HT1080 (cell line): ENCODE measurements at regions not wholly inside any gene's neighbourhood (a gene's known extent, or its start where the extent isn't known, plus 50 kb on each side); places are given as distances from the start of the nearest gene placed in this dataset. TPM values are rescaled to one million over a fixed set of nuclear protein-coding genes. Genes with fewer than 3 reads are reported as not detected.

Experiments used
- DNase-seq: peaks from one replicate; pipeline ENCODE4 v3.0.0-alpha.2; 2015; ENCODE audit warnings: low read depth
- small RNA-seq: library from RNA; depleted of rRNA; stranded (forward); fragments of <200 nt; gene quantifications from one replicate; pipeline ENCODE3, GENCODE V24; 2014

GRCh38 chr21:23155281-23155680, 2157.1 kb downstream of the NCAM2 start:
- DNase-seq, result no peak

GRCh38 chr21:23160914-23161313, 2162.7 kb downstream of the NCAM2 start:
- no peak for DNase-seq

- peak; percentile 74 for DNase-seq
Observed at GRCh38 chr21:23162198-23162946, 2164.2 kb downstream of the NCAM2 start.

Small RNA genes in the stretch of these regions (small RNA-seq; reads per million reads assigned to genes)
- gene MIR6130 (not detected), gene RNU4-45P (0.09 reads per million)
